Heart right ventricle (tissue), 16 donors: ENCODE measurements at regions not wholly inside any gene's neighbourhood (a gene's known extent, or its start where the extent isn't known, plus 50 kb on each side); places are given as distances from the start of the nearest gene placed in this dataset.
"Not testable (repeated sequence)": the region's sequence is repeated elsewhere in the genome, so short reads cannot be mapped to it uniquely, and the experiment has no call there.

ENCODE experiments used
- ATAC-seq, 8 donors: fragments of 200-7000 bp; cut with Tn5 transposase; one replicate each; pipeline ENCODE4 v1.9.1; 2020; ENCODE audit warnings: mild to moderate bottlenecking in 8 of 8, moderate library complexity in 8 of 8, moderate number of reproducible peaks in 1 of 8
- DNase-seq, 2 donors: peaks; one replicate each; pipeline ENCODE4 v3.0.0-alpha.2; 2020
- H3K27ac ChIP-seq, 10 donors: fragments of 200-600 bp; sonication (generic) in 2 of 10; one replicate each; pipeline versions ENCODE4 v1.5.0 to v1.8.0; 2020 to 2022; ENCODE audit warnings: mild to moderate bottlenecking in 3 of 10
- H3K27me3 ChIP-seq, 7 donors: fragments of 200-600 bp; one replicate each; pipeline ENCODE4 v1.8.0; 2021 to 2022; ENCODE audit warnings: mild to moderate bottlenecking in 2 of 7
- H3K36me3 ChIP-seq, 9 donors: fragments of 200-600 bp; sonication (generic) in 1 of 9; one replicate each; pipeline versions ENCODE4 v1.5.0 to v1.8.0; 2020 to 2022; ENCODE audit warnings: mild to moderate bottlenecking in 2 of 9
- H3K4me1 ChIP-seq, 9 donors: fragments of 200-600 bp; sonication (generic) in 1 of 9; one replicate each; pipeline versions ENCODE4 v1.5.0 to v1.8.0; 2020 to 2022; ENCODE audit warnings: mild to moderate bottlenecking in 4 of 9
- H3K4me3 ChIP-seq, 10 donors: fragments of 200-600 bp; sonication (generic) in 2 of 10; one replicate each; pipeline versions ENCODE4 v1.5.0 to v1.8.0; 2020 to 2022; ENCODE audit warnings: mild to moderate bottlenecking in 7 of 10, moderate library complexity in 2 of 10
- H3K9me3 ChIP-seq, 11 donors: fragments of 200-600 bp in 10 of 11; sonication (generic) in 2 of 11; one replicate each; pipeline versions ENCODE4 v1.5.0 to v1.8.0; 2013 to 2022; ENCODE audit warnings: mild to moderate bottlenecking in 2 of 11, control low read depth in 1 of 11, moderate library complexity in 1 of 11
- whole genome bisulfite sequencing, 2 donors: extraction: QIAGEN DNeasy Blood & Tissue Kit; methylation state at CpG; one replicate each; pipeline ENCODE4 v1.1.7; 2013; ENCODE audit warnings: inconsistent platforms in 1 of 2; 5-methylcytosine and 5-hydroxymethylcytosine counted together
- intact Hi-C, 10 donors: fragments of 100-400 bp; cut with DNase I; formaldehyde crosslinking; loops; one replicate each; pipeline versions ENCODE4 v1.11.1 to v1.14.2; 2022
- TF ChIP-seq, protein P1 (sequence below), 9 donors: fragments of 200-600 bp; sonication (generic) in 2 of 9; IDR thresholded peaks; one replicate each; pipeline versions ENCODE4 v1.5.0 to v1.8.0; 2021 to 2022; ENCODE audit warnings: antibody characterized with exemption in 9 of 9, mild to moderate bottlenecking in 5 of 9, moderate library complexity in 1 of 9
- donor health status: Arrhythmogenic right ventricular cardiomyopathy.
- donor health status: ischemic (EF 13 %, LVEDD 7.1; RV severe dilation, severe dysfunction).
- donor health status: healthy with polysubstance abuse.
- donor health status: DM: no; HTN: yes; CAD: no.
- donor health status: DM: no; HTN: no; CAD: no.
- donor health status: ischemic (EF 25% LVEDD 6.9; RV normal size, moderate dysfunction).
- donor health status: ischemic (EF 25% LVEDD 5.7; RV mildly dilated, moderate dysfunction).
- donor health status: healthy.
- donor health status: DM: yes; HTN: yes; CAD: no.
- donor health status: Ischemic cardiomyopathy.
- donor health status: ischemic (EF 35%, LVEDD 5.7; RV mildly dilated, moderate dysfunction).
- donor health status: nonischemic (EF 11% LVEDD 7.7; RV severe dilation, severe dysfunction).
- donor health status: DM: yes; HTN: yes; CAD: no.
- donor health status: PGD.
- donor health status: ischemic (EF 29% LVEDD 5.4; RV normal size, mild dysfunction).
- donor health status: nonischemic (EF 23%, LVEDD 6.1; RV moderate dilation, normal function).

- Histone ChIP-seq H3K4me3 (no peak overlapping the region), H3K27ac (no peak overlapping the region), H3K4me1 (no peaks in the 10 kb centered on the region), H3K36me3 (no peaks in the 10 kb centered on the region), H3K9me3 (peaks cover 0 to 79% (median 6%) of the 10 kb centered on the region in 11 donors), H3K27me3 (peaks cover 0 to 5% (median 0%) of the 10 kb centered on the region in 7 donors)
- 50 to 54% methylated on average over 1 of the region's 1 CpG for WGBS, 2 donors
- intact Hi-C loops: no loop called here
- DNase-seq: no peak
- TF ChIP-seq, protein P1, sequence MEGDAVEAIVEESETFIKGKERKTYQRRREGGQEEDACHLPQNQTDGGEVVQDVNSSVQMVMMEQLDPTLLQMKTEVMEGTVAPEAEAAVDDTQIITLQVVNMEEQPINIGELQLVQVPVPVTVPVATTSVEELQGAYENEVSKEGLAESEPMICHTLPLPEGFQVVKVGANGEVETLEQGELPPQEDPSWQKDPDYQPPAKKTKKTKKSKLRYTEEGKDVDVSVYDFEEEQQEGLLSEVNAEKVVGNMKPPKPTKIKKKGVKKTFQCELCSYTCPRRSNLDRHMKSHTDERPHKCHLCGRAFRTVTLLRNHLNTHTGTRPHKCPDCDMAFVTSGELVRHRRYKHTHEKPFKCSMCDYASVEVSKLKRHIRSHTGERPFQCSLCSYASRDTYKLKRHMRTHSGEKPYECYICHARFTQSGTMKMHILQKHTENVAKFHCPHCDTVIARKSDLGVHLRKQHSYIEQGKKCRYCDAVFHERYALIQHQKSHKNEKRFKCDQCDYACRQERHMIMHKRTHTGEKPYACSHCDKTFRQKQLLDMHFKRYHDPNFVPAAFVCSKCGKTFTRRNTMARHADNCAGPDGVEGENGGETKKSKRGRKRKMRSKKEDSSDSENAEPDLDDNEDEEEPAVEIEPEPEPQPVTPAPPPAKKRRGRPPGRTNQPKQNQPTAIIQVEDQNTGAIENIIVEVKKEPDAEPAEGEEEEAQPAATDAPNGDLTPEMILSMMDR (IDR thresholded peaks at IDR 0.05): no peak
- peak in 5 of 8 donors; percentile 4 to 27 (median 10) for ATAC-seq
Observed at GRCh38 chr21:10430005-10430404, 91.4 kb upstream of the TPTE start.

DNA sequence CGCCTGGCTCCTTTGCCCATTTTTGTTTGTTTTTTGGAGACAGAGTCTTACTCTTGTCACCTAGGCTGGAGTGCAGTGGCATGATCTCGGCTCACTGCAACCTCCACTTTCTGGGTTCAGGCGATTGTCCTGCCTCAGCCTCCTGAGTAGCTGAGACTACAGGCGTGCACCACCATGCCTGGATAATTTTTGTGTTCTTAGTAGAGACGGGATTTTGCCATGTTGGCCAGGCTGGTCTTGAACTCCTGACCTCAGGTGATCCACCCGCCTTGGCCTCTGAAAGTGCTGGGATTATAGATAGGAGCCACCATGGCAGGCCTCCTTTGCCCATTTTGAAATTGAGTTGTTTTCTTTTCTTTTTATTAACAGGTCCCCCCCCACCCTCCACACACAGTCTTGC lies 89.4 kb upstream of the TPTE start:
- H3K36me3 ChIP-seq, H3K4me1 ChIP-seq, DNase-seq, intact Hi-C loops, H3K27me3 ChIP-seq, H3K4me3 ChIP-seq, H3K27ac ChIP-seq: not testable (repeated sequence)
- peaks cover 0 to 80% (median 7%) of the 10 kb centered on the region in 11 donors for H3K9me3 ChIP-seq
- peak in 4 of 8 donors; percentile 2 to 27 (median 6) for ATAC-seq
- WGBS, 2 donors: 54 to 57% methylated on average over 6 of the region's 6 CpGs

DNA sequence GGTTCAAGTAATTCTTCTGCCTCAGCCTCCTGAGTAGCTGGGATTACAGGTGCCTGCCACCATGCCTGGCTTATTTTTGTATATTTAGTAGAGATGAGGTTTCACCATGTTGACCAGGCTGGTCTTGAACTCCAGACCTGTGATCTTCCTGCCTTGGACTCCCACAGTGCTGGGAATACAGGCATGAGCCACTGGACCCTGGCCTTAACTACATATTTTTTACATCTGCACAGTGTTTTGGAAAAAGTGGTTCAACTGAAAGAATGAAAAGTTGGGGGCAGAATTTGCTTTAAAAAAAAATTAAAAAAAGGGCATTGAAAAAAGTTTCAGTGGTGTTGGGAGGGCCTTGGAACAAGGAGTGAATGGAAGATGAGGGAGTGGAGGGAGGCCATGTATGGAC lies 88.9 kb upstream of the TPTE start:
- H3K9me3 ChIP-seq: peaks cover 0 to 80% (median 9%) of the 10 kb centered on the region in 11 donors
- ATAC-seq: peak in 1 of 8 donors; percentile 3
- H3K4me3 ChIP-seq, H3K27ac ChIP-seq, intact Hi-C loops, DNase-seq, H3K36me3 ChIP-seq, H3K4me1 ChIP-seq, H3K27me3 ChIP-seq: not testable (repeated sequence)

- H3K27ac ChIP-seq, H3K36me3 ChIP-seq, H3K4me1 ChIP-seq, H3K27me3 ChIP-seq, intact Hi-C loops, ATAC-seq, DNase-seq, H3K4me3 ChIP-seq: not testable (repeated sequence)
- 53 to 54% methylated on average over 4 of the region's 4 CpGs for WGBS, 2 donors
- peaks cover 0 to 72% (median 32%) of the 10 kb centered on the region in 11 donors for H3K9me3 ChIP-seq
Observed at GRCh38 chr21:10437977-10438376, 83.4 kb upstream of the TPTE start.

- 80 to 81% methylated on average over 2 of the region's 2 CpGs for WGBS, 2 donors
- ATAC-seq: peak; percentile 27 to 79 (median 40)
- H3K27ac ChIP-seq, H3K4me3 ChIP-seq, H3K36me3 ChIP-seq, H3K27me3 ChIP-seq, H3K4me1 ChIP-seq, DNase-seq, intact Hi-C loops: not testable (repeated sequence)
- H3K9me3 ChIP-seq: peaks cover 0 to 84% (median 32%) of the 10 kb centered on the region in 11 donors
Observed at GRCh38 chr21:10440639-10441038, 80.7 kb upstream of the TPTE start.

DNA sequence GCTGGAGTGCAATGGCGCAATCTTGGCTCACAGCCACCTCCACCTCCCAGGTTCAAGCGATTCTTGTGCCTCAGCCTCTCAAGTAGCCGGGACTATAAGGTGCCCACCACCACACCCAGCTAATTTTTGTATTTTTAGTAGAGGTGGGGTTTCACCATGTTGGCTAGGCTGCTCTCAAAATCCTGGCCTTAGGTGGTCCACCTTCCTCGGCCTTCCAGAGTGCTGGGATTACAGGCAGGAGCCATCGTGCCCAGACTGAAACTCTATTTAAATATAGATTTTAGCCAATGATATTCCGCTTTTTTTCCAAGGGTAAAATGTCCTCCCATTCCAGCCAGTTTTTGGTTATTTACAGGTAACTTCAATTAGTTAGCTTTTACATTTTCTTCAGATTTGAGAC lies 79.4 kb upstream of the TPTE start:
- DNase-seq, H3K27ac ChIP-seq, H3K4me3 ChIP-seq, intact Hi-C loops, ATAC-seq, H3K4me1 ChIP-seq, H3K36me3 ChIP-seq, H3K27me3 ChIP-seq: not testable (repeated sequence)
- H3K9me3 ChIP-seq: peaks cover 0 to 79% (median 27%) of the 10 kb centered on the region in 11 donors
- 61 to 64% methylated on average over 6 of the region's 6 CpGs for WGBS, 2 donors

DNA sequence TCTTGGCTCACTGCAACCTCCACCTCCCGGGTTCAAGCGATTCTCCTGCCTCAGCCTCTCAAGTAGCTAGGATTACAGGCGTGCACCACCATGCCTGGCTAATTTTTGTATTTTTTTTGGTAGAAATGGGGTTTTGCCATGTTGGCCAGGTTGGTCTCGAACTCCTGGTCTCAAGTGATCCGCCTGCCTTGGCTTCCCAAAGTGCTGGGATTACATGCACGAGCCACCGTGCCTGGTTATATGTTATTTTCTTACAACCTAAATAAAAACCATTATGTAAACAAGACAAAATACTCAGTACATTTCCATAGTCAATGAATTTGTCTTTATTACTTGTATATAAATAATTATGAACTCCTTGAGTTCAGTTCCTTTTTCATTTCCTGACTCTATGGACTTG lies 75.7 kb upstream of the TPTE start:
- peaks cover 0 to 74% (median 9%) of the 10 kb centered on the region in 11 donors for H3K9me3 ChIP-seq
- not testable (repeated sequence) for ATAC-seq

DNA sequence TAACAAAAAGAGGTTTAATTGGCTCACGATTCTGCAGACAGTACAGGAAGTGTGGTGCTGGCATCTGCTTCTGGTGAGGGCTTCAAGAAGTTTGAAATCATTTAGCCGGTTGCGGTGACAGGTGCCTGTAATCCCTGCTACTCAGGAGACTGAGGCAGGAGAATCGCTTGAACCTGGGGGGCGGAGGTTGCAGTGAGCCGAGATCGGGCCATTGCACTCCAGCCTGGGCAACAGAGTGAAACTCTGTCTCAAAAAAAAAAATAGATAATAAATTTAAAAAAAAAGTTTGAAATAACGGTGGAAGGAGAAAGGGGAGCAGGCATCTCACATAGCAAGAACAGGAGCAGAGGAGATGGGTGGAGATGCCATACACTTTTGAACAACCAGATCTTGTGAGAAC lies 71.9 kb upstream of the TPTE start:
- H3K27me3 ChIP-seq, H3K27ac ChIP-seq, H3K4me1 ChIP-seq, DNase-seq, ATAC-seq, H3K36me3 ChIP-seq, intact Hi-C loops, H3K4me3 ChIP-seq: not testable (repeated sequence)
- WGBS, 2 donors: 70 to 75% methylated on average over 8 of the region's 8 CpGs
- peaks cover 0 to 82% (median 11%) of the 10 kb centered on the region in 11 donors for H3K9me3 ChIP-seq

More for the DNA sequence above, 75.7 kb upstream of the TPTE start:
- intact Hi-C loops, H3K4me1 ChIP-seq, H3K27ac ChIP-seq, H3K36me3 ChIP-seq, H3K4me3 ChIP-seq, H3K27me3 ChIP-seq, DNase-seq: not testable (repeated sequence)
- 46 to 57% methylated on average over 7 of the region's 7 CpGs for WGBS, 2 donors

DNA sequence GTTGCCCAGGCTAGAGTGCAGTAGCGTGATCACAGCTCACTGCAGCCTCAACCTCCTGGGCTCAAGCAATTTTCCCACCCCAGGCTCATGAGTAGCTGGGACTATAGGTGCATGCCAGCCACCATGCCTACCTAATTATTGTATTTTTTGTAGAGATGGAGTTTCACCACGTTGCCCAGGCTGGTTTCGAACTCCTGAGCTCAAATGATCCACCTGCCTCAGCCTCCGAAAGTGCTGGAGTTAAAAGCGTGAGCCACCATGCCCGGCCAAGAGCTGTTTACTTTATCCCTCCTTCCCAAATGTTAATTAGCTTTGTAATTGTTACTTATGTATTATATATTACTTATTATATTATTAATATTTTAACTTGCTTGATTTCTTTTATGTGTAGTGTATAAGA lies 70.1 kb upstream of the TPTE start:
- H3K27ac ChIP-seq, H3K36me3 ChIP-seq, H3K4me3 ChIP-seq, intact Hi-C loops, ATAC-seq, DNase-seq, H3K4me1 ChIP-seq, H3K27me3 ChIP-seq: not testable (repeated sequence)
- H3K9me3 ChIP-seq: peaks cover 0 to 77% (median 11%) of the 10 kb centered on the region in 11 donors
- 55 to 63% methylated on average over 6 of the region's 6 CpGs for WGBS, 2 donors

GRCh38 chr21:10457765-10458164 lies 63.6 kb upstream of the TPTE start:
- WGBS, 2 donors: 46 to 48% methylated on average over 2 of the region's 2 CpGs
- H3K4me3 ChIP-seq, H3K4me1 ChIP-seq, DNase-seq, H3K36me3 ChIP-seq, H3K27ac ChIP-seq, H3K27me3 ChIP-seq, intact Hi-C loops: not testable (repeated sequence)
- peaks cover 0 to 73% (median 0%) of the 10 kb centered on the region in 11 donors for H3K9me3 ChIP-seq
- peak in 1 of 8 donors; percentile 9 for ATAC-seq

DNA sequence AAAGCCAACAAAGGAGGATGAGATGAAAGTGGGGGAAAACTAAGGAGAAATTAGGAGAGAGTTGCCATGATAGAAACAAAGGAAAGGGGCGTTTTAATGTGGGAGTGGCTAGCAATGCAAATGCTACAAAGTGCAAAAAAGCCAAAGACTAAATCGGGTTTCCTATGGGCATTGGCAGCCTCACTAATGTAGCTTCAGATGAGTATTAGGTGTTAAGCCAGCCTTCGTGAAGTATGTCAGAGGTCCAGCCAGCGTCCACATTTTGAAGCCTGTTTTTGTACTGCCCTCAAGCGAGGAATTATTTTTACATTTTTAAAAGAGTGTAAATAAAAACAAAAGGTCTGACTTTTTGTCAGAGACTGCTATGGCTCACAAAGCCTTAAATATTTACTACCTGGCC lies 60.4 kb upstream of the TPTE start:
- intact Hi-C loops, H3K27ac ChIP-seq, ATAC-seq, H3K4me3 ChIP-seq, H3K36me3 ChIP-seq, H3K27me3 ChIP-seq, DNase-seq, H3K4me1 ChIP-seq: not testable (repeated sequence)
- WGBS, 2 donors: 56 to 58% methylated on average over 5 of the region's 5 CpGs
- peaks cover 0 to 79% (median 6%) of the 10 kb centered on the region in 11 donors for H3K9me3 ChIP-seq
